GM21576 (cell line): ENCODE measurements at regions not wholly inside any gene's neighbourhood (a gene's known extent, or its start where the extent isn't known, plus 50 kb on each side); places are given as distances from the start of the nearest gene placed in this dataset.
A peak's percentile ranks its signal among the peaks of the same experiment; 100 is the strongest.

Experiments
- ATAC-seq: cut with Tn5 transposase; IDR thresholded peaks from one replicate; pipeline ENCODE4 v1.9.1; 2021; ENCODE audit warnings: mild to moderate bottlenecking, moderate library complexity; ENCODE audit not compliant: unreplicated experiment

DNA sequence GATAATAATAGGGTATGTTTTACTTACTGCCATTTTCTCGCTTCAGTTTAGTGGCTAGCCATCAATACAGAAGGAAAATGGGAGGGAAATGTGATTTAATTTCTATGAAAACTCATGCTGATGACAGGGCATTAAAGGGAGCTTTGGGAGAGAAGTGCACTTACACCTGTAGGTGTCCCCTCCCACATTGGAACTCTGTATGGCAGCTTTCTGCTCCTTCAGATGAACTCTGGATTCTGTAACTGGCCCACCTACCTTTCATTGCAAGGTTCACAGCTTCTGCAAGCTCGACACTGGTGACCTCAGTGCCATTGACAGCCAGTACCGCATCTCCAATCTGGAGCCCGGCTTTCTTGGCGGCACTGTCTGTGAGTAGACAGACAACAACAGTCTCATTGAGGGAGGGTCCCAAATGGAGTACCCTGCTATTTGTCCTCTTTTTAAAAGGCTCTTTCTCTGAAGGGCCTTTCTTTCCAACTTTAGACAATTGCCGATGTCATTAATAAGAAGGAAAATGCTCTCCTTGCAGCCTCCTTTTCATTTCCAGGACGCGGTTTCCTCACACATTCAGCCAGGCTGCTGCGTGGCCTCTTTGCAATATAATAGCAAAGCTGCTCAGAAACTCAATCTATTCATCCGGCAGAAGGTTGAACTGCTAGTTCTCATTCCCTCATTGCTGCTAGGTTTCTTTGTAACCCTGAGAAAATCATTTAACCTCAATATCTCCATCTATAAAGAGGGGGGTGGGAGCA is 63.6 kb downstream of the NUDT12 start:
- ATAC-seq: no peak

DNA sequence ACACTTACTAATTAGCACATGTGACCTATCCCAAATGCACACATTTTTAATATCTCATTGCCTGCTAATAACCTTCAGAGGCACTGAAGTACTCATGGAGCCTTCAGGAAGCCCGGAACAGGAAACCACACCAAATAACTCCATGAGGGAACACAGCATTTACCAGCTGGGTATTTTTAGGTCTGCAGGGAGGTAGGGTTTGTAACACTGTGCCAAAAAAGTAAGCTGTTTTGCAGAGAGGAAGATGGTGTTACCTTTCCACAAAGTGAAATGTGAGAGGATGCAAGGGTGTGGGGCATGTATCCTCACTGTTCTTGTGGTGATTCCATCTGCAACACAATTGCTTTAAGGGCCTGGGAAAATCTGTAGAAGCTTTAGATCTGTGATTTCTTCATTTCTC is 64.4 kb downstream of the NUDT12 start:
- ATAC-seq: no peak

DNA sequence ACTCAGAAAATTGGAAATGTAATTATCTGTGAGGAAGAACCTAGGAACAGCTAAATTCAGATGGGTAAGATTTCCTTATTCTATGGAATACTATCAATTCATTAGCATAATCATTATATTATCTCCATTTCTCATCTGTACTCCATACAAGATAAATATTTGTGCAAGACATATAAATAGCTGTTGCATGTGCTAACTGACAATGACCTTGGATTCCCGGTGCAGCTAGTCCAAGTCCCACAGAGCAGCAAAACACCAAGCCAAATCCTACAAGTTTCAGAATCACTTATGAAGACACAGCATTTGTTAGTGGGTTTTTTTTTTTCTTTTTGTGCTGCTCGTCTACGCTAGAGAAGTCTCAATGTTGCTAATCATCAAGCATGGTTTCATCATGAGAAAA is 64.8 kb downstream of the NUDT12 start:
- no peak for ATAC-seq

DNA sequence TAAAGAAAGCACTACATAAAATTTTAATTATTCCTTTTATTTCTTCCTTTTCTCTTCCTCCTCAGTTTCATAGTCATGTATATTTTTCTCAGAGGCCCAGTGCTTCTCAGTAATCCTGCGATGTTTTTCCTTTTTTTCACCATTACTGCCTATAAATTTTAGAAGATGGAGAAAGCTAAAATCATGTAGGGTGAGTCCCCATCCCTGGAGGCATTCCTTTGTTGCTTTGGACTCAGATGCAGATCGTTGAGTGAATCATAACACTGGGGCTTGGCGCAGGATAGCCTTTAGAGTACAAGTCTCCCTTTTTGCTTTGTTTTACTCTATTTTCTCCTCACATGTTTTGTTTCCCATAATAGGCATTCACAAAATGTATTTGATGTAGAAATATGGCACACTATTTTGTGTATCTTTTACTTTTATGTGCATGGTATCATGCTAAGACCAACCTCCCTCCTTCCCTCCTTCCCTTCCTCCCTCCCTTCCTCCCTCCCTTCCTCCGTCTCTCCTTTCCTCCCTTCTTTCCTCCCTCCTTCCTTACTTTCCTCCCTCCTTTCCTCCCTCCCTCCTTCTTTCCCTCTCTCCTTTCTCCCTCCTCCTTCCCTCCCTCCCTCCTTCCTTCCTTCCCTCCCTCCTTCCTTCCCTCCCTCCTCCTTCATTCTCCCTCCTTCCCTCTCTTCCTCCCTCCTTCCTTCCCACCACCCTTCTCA is 72.4 kb downstream of the NUDT12 start:
- no peak for ATAC-seq

DNA sequence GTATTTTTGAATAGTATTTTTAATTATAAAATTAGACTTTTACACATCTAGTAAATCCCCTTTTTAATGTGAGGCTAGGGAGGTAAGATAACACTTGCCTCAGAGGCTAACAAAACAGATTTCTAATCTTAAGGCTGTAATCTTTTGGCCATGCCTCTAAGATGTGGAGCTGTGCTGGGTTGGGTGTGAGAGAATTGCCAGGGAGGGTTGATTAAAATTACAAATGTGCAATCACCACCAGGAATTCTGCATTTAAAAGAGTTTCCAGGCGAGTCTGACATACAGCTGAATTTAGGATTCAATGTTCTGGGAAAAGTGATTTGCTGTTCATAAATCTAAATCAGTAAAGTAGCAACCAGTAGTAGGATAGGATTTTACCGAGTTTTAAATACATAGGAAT is 73.3 kb downstream of the NUDT12 start:
- ATAC-seq: no peak

DNA sequence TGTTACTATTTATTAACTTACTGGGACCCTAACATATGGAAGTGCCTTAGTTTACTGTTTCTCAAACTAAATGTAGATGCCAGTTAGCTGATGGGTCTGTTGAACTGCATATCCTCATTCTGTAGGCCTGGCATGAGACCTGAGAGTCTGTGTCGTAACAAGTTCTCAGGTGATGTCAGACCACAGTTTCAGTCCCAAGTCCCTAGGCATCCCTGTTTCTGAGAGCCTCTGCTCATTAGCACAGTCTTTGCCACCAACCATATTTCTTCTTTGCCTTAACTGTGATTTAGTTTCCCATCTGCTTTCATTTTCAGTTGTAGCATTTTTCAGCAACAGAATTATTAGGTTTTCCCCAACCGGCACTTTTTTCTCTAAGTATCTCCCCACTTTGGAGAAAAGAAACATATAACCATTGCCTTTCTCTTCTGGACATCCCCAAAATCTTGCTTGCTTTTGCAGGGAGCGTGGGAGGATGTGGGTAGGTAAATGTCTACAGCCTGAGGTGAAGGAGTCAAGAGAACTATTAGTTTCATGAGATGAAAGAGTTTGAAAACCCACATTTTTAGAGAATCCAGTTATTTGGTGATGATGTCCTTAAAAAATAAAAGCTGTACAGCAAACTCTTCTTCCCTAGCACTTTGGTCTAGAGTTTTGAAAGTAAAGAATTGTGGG is 74.6 kb downstream of the NUDT12 start:
- peak; percentile 48 for ATAC-seq

DNA sequence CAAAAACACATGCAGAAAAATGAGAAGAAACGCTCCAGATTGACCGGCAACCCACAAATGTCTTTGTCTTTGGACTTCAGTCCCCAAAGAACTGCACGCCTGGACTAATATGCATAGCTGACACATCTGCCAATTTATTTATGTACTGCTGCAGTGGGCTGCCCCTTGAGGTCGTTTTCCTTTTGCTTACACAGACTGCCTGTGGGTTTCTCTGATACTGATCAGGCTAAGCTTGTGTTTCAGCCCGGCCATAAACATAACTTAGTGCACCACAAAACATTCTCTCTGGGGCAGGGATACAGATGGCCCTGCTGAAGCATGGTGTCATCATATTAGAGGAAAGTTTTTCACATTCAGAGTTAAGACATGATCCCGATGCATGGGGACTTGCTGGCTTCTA is 75.4 kb downstream of the NUDT12 start:
- no peak for ATAC-seq

DNA sequence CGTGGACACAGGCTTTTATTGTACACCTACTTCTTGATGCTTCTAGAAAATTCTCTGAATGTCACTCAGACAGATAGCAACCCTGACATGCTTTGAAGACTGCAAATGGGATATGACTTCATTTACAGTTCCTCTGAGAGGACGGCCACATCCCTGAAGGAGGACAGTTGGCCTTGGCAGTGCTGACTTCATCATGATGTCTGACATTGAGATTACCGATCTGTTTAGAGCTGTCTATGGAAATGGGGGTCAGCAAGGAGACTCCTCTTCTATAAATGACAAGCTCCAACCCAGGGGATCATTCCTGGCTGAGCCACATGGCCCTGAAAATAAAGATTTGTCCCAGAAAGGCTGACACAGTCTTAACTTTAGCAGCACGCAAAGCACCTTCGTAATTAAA is 75.8 kb downstream of the NUDT12 start:
- no peak for ATAC-seq

DNA sequence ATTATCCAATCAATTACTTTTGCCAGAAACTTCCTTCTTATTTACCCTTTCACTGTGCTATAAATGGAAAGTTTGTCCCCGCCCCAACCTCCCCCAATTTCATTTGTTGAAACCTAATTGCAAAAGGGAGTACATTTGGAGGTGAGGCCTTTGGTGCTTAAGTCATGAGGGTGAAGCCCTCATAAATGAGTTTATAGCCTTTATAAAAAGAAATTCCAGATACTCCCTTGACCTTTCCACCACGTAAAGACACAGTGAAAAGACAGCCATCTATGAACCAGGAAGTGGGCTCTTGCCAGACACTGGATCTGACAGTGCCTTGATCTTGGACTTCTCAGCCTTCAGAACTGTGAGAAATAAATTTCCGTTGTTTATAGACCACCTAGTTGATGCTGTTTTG is 82.3 kb downstream of the NUDT12 start:
- no peak for ATAC-seq

DNA sequence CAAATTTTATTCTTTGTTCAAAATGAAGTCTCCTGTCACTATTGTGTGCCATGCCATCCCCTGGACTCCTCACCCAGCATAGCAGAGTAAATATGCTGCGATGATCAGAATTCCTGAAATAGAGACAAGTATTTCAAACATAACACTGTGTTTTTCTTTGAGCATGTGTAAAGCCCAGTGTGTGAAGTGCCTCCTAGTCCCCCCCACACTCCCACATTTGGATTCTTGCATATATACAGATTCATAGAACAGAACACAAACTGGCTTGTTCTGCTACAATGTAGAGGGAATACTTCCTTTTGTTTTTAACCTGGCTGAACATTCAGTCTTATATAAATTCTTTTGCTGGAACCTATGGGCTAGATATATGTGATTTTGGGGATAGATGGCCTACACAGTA is 84.9 kb downstream of the NUDT12 start:
- no peak for ATAC-seq

DNA sequence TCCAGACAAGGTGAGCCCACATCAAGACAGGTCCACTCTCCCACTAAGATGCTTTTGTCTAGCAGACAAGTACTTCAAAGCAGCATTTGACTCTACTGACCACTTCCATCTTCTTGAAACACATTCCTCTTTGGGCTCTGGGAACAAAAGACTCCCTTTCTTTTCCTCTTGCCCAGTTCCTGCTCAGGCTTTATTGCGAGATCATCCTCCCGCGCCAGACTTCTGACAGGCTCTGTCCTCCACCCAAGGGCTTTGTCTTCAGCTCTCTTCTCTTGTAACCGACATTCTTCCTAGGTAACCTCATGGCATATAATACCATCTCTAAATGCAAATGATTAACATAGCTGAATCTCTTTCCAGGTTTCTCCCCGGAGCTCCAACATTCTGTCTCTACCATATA is 85.8 kb downstream of the NUDT12 start:
- ATAC-seq: no peak

DNA sequence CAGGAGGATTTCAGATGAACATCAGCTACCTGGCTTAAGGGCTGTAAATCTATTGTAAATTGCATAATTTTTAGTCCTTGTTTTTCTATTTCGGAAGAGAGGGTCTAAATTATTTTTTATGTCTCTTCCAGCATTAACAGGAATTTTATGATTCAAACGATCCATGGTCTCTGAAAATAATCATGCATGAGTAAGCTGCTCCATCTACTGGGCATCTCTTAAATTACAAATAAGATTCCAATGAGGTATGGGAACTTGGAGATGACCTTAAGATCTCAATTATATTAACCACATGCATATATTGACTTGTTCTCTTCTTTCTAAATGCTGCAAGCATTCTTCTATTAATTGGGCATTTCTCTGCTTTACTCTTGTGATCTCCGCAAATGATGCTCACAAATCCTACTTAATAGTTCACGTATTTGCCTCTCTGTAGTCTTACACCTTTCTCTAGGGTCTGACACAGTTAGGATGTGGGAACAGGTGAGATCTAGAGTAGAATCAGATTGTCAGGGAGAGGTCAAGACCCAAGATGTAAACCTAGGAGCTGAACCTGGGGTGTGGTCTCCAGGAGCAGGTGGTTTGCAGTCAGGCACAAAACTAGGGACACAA is 86.9 kb downstream of the NUDT12 start:
- ATAC-seq: no peak

DNA sequence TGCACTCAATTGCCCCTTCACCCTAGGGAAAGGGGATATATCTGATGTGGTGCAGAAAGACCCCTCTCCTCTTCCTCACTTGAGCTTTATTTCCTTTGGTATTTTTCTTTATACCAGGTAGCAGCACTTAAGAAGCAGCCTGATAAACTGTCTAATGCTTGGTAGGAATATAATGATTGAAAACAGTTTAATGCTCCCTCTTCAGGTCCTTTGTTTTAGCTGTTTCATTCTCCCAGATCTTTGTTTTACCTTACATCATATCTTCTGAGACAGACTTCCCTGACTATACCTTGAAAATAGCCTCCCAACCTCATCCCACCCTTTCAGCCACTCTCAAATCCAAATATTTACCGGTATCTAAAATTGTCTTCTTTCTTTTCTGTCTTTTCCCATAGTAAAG is 87.9 kb downstream of the NUDT12 start:
- no peak for ATAC-seq

DNA sequence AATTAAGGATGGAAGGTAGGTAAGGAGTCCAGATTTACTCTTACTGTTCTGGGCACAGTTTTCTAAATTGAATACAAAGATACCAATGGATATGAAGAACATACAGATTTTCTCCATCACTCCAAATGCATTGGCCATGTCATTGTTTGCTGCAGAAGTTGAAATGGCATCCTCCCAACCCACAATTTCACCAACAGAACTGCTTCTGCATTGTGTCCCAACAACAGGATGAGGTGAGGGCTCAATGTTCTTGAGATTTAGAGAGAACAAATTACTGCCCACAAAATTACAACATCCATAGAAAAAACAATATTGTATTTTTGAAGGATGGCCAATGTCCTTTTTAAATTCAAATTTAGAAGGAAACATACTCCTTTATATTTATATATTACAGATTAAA is 88.9 kb downstream of the NUDT12 start:
- ATAC-seq: no peak

DNA sequence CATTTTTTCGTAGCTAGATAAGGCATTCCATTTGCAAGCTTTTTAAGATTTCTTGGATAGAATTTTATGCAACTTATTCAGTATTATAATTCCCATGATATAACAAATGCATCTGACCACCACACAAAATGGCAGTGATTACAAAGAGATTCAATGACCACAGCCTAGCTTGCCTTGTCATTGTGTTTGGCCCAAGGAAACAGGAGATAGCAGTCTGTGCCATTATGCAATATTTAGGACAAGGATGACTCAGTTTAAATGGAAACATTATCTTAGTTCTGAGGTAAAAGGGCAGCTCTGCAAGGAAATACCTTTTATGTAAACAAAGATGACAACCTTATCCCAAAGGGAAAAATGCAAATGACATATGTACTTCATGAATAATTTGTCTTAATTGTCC is 89.8 kb downstream of the NUDT12 start:
- no peak for ATAC-seq

DNA sequence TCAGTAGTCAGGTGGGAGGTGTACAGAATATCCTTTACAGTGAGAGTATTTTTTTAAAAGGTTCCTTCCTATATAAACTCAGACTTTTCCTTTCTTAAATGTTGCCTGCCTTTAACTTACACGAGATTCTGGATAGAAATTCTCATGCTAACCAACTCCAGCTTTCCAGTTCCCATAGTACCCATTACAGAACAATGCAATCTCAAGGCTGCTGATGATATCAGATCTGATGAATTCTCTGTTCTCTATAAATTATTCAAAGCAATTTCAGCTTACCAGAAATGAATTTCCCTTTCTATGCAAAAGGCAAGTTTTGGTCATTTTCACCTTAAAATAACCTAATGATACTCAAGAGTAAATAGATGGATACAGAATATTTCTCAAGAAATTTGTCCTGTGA is 90.3 kb downstream of the NUDT12 start:
- no peak for ATAC-seq

DNA sequence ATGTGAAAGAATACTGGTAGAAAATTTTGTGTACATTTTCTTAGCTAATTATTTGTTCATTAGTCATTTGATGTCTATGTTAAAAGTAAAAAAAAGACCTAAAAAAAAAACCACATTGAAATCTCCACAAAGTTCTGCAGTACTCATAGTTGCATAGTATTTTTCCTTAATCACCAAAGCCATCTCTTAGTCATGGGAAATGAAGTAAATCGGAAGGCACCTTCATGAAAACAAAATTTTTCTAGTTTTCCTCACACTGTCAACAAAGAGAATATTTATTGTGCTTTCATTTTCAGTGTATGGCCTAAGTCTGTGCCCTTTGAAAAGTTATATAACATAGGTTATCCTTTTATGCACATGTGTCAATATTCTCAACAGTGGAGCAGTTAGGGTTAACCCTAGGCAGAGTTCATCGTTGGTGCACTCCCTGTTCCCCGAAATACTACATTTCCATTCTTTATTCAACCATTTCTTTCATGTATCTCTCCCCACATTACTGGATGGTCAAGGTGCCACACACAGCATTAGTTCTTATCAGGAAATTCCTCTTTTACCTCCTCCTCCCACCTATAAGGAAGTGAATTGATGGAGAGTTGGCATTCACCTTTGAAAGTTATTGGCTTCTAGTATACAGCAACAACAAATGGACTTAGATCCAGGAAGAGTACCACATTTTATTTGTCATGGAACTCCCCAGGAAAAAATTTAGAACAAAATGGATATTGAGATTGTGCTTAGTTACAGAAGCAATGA is 93.1 kb downstream of the NUDT12 start:
- ATAC-seq: no peak

DNA sequence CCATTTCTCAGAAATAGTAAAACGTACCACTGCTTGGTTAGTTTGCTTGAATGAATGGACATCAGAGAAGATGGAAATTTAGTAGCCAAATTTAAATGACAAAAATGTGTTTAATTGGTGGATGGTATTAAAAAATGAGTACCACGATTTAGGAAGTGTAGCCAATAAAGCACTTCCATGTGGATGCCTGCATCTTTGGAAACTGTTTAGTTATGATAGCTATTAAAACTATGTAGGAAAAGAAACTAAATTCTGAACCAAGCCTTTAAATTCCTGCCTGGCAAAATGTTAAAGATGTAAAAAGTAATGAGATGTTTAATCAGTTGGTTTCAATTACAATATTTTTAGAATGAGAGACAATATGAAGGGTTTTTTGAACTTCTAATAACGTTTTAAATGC is 94.8 kb downstream of the NUDT12 start:
- ATAC-seq: no peak

DNA sequence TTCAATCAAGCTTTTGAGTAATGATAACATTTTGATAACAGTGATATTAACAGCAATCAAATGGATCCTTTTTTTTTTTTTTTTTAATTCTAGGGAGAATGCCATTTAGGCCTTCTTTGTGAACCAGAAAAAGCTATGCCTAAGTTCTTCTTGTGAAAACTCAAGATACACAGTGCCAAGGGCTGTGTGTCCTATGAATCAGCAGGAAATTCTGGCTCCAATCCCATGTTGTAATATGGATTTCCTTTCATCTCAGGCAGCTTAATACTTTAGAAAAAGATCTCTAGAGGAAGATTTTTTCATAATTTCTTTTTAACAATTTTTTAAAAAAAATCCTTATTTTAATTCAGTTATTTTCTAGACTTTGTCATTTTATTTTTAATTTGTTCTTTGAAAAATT is 96.1 kb downstream of the NUDT12 start:
- no peak for ATAC-seq

DNA sequence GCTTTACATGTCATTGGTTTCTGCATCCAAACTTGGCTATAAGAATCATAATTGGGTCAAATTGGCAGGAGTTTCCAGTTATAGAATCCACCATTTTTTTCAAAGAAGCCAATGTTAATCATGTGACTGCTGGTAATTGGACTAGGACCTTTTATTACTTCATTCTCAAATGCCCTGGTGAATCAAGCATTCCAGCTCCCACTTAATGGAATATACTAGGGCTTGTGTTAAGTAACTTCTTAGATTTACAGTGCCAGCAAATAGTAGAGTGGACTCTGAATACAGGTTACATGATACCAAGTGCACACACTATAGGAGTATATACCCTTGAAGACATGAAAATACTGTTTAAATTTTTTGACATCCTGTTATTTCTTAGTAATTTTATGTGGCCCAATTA is 96.7 kb downstream of the NUDT12 start:
- ATAC-seq: no peak

DNA sequence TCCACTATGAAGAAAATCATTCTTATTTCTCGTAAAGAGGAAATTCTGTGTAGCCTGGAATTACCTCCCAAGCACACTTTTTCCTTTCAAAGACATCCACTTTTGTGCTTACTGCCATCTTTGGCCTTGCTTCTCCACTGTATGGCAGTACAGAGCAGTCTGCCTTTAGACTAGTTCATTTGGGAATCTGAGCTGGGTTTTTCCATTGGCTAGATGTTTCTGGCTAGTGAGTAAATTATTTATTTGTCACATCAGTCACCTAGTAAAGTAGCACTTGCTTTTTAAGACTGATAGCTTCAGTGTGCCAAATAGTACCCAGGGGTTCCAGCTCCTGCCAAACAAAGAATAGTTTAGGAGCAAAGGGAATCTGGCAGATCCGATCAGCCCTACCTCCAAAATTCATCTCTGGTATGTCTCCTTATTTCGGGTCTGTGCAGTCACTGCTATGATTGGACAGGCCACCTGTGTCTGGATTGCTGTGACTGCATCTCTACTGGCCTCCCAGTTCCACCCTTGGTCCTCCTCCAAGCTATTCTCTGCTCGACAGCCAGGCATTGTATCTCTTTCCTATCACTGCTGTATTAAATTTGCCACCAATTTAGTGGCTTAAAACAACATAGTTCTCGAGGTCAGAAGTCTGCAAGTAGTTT is 97.6 kb downstream of the NUDT12 start:
- no peak for ATAC-seq
